HG03097 (cell line): ENCODE measurements at regions not wholly inside any gene's neighbourhood (a gene's known extent, or its start where the extent isn't known, plus 50 kb on each side); places are given as distances from the start of the nearest gene placed in this dataset.
A peak's percentile ranks its signal among the peaks of the same experiment; 100 is the strongest.

Experiments used
- ATAC-seq: cut with Tn5 transposase; IDR thresholded peaks from one replicate; pipeline ENCODE4 v1.9.1; 2021; ENCODE audit not compliant: unreplicated experiment, low FRiP score

DNA sequence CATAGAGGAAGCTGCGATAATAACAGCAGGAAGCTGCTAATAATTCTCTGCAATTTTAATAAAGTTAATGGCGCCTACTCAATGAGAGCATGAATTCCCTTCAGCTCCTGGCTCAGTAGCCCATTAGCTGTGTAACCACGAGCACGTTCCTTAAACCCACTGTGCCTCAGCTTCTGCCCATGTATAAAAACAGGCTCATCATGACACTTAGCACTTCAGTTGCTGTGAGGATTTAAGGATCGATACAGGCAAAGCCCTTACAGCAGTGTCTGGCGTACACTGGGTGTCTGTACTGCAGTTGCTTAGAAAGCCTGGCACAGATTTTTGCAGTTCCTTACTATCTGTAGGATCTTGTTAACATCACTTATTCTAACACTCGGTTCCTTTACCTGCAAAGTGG, 673.4 kb upstream of the ARGLU1 start:
- no peak for ATAC-seq

- ATAC-seq: no peak
Measured at GRCh38 chr13:107239213-107239612, 671.3 kb upstream of the ARGLU1 start.

GRCh38 chr13:107238262-107238981, 670.5 kb upstream of the ARGLU1 start:
- no peak for ATAC-seq

GRCh38 chr13:107234319-107235073, 666.6 kb upstream of the ARGLU1 start:
- ATAC-seq: no peak

GRCh38 chr13:107233541-107233940, 665.6 kb upstream of the ARGLU1 start:
- ATAC-seq: no peak

GRCh38 chr13:107231944-107232343, 664.0 kb upstream of the ARGLU1 start:
- ATAC-seq: no peak

GRCh38 chr13:107223867-107224266, 655.9 kb upstream of the ARGLU1 start:
- no peak for ATAC-seq

DNA sequence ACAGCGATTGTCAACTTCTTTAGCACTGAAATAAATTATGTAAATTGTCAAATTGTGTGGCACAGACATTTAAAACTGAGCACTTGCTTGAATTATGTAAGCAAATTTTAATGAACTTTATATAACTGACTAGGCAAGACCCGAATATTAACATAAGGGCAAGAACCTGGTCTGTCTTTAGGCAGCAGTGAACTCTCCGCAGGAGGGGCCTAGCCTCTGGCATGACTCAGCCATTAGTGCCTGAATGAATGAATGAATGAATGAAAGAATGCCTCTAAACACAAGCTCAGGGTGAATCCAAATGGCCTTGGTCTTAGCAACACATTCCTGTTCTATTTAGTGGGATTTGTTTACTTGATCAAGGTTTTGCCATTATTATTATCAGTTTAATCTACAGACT, 654.7 kb upstream of the ARGLU1 start:
- no peak for ATAC-seq

- ATAC-seq: no peak
Measured at GRCh38 chr13:107220245-107220644, 652.3 kb upstream of the ARGLU1 start.

DNA sequence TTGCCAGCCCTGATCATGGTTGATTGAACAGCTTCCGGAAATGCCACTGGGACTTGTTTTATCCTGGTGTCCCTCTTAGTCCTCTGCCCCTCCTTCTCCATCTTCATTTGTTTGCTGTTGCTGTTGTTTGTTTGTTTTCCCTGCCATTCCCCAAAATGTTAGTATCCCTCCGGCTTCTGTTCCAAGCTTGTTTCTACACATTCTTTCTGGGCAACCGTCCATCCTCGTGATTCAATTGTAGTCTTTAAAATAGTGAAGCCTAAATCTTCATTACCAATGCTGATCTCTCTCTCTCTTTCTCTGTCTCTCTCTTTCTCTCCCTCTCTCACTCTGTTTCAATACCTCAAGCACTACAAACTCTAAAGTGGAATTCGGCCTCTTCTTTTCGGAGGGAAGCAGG, 649.3 kb upstream of the ARGLU1 start:
- no peak for ATAC-seq

GRCh38 chr13:107216046-107216755, 648.3 kb upstream of the ARGLU1 start:
- ATAC-seq: no peak

DNA sequence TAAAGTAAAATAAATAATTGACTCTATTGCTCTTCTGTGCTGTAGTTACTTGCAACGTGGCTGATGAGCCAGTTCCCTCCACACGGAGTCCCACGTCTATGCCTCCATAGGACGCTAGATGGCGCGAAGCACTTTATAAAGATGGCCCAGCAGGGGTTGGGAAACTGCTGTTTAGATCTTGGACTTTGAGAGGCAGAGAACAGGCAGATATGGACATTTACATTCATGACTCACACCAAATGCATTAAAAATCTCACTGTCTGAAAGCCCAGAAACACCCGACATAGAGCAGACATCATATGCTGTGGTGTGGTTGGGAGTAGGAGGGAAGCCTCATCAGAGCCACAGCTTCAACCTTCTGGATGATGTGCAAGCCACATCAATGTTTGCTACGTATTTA, 643.1 kb upstream of the ARGLU1 start:
- ATAC-seq: peak; percentile 93

- ATAC-seq: no peak
Measured at GRCh38 chr13:107210723-107211030, 642.7 kb upstream of the ARGLU1 start.

- no peak for ATAC-seq
Measured at GRCh38 chr13:107209824-107210722, 642.1 kb upstream of the ARGLU1 start.

DNA sequence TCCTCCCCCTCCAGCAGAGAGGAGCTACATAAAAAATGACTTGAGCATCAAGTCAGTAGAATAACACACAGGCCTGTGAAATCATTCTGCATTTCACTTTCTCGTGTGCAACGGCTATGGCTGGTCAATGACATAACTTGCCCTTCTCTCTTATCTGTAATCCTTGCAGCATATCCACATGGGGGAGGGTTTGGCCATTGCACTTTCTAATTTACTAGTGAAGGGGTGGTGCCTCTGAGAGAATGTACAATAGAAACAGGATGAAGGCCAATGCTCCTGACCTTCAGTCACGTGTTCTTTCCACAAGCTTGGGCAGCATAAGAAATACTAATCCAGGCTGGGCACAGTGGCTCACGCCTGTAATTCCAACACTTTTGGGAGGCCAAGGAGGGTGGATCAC, 641.0 kb upstream of the ARGLU1 start:
- ATAC-seq: no peak

DNA sequence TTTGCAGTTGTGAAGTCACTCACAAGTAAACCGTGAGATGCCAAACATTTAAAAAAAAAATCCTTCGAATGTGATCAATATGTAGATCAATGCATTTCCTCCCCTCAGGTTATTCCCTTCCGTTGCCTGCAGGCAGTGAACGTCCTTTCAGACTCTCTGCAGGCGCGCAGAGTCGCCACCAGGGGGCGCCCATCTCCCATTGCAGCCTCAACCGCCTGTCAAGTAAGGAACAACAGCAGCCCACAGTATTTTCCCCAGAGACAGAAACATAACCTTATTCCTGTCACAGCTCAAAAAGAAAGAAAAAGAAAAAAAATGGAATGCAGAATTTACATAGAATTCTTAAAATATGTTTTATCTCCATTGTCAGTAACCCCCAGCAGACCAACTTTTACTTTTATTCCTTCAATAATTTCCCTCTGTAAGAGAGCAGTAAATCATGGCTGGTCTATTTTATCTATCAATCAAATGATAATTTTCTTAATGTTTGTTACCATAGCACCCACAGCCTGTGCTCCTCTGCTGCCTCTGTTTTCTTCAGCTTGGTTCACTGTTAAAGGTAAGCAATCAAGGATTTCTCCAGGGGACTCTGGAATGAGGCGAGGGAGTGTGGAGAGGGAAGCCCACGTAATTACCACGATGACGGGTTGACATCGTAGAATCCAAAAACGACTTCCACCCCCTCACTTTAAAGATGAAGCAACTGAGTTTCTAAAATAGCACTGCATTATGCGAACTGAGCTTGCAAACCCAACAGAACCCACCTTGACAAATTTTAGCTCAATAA, 637.6 kb upstream of the ARGLU1 start:
- peak; percentile 80 for ATAC-seq

DNA sequence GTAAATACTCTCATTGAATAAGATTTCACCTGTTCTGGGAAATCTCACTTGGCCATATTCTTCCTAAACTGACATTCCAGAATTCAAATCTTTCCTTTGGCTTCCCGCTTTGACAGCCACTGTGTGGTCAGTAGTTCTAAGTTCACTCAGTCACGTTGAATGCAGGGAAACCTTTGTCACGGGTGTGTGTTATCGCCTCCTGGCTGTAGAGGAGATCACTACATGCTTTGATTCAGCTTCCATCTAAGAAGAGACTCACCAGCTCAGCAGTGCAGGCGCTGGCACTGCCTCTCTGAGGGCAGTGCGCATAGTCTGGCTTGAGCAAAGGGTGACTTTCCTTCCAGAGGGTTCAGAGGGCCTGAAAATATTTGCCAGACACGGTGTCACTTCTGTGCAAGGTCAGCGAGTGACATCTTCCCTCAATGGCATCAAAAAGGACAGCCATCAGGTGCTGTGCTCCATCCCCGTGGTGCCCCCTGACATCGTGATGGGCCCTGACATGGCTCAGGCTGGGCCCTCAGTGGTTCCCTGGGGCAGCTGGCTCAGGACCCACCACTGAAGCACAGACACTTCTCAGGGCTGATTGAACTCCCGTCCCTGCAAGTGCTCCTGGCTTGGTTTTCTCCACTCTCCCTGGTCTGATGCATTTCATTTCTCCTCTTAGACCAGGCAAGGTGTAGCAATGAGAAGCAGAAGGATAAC, 635.4 kb upstream of the ARGLU1 start:
- ATAC-seq: no peak

- ATAC-seq: no peak
Measured at GRCh38 chr13:107202371-107203023, 634.6 kb upstream of the ARGLU1 start.

DNA sequence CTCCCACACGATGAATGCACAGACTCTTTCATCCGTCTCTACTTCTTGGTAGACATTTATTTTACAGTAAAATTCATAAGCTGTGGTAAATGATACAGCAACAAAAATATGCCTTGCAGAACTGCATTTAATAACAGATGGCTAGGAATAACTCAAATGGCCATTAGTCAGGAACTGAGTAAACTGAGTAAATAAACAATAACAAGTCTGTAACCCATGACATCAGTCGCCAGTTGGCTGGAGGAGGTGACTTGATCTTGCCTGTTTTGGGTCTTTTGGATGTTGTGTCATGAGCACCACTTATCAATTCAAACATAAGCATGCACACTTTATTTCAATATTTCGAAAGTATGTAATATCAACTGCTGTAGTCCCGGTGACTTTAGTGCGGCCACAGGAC, 632.6 kb upstream of the ARGLU1 start:
- no peak for ATAC-seq
